ENCODE measurements at regions not wholly inside any gene's neighbourhood (a gene's known extent, or its start where the extent isn't known, plus 50 kb on each side); places are given as distances from the start of the nearest gene placed in this dataset.
A peak's percentile ranks its signal among the peaks of the same experiment; 100 is the strongest.
"Not testable (repeated sequence)": the region's sequence is repeated elsewhere in the genome, so short reads cannot be mapped to it uniquely, and the experiment has no call there.

GRCh38 chr2:111422562-111422961 is 301.8 kb downstream of the BCL2L11 start:
- Mint-ChIP-seq H3K36me3 (peaks cover 0 to 11% (median 0%) of the 10 kb centered on the region in 3 donors), H3K4me3 (peak overlapping the region in 1 of 7 donors; percentile 71), H3K4me1 (peaks cover 3 to 34% (median 5%) of the 10 kb centered on the region in 3 donors), H3K27ac (peak overlapping the region in 4 of 8 donors; percentile 17 to 83 (median 54))
- POLR2A ChIA-PET; H3K27ac ChIP-seq (ENCODE audit: low read depth, low read length); CTCF ChIA-PET; DNase-seq; H3K9me3 ChIP-seq (ENCODE audit: low read length); H3K27me3 ChIP-seq (ENCODE audit: insufficient read depth, low read length, poor library complexity, severe bottlenecking); H3K9me3 Mint-ChIP-seq; H3K36me3 ChIP-seq (ENCODE audit: insufficient read depth, low read length); H3K4me3 ChIP-seq (ENCODE audit: low read length); H3K27me3 Mint-ChIP-seq: not testable (repeated sequence)
- peaks cover 14% of the 10 kb centered on the region for H3K4me1 ChIP-seq (ENCODE audit: insufficient read depth, low read length)

- POLR2A ChIA-PET; H3K27ac ChIP-seq (ENCODE audit: low read depth, low read length); H3K27me3 ChIP-seq (ENCODE audit: insufficient read depth, low read length, poor library complexity, severe bottlenecking); DNase-seq; H3K36me3 ChIP-seq (ENCODE audit: insufficient read depth, low read length); H3K27me3 Mint-ChIP-seq; H3K4me3 ChIP-seq (ENCODE audit: low read length); H3K9me3 ChIP-seq (ENCODE audit: low read length); CTCF ChIA-PET; H3K9me3 Mint-ChIP-seq; H3K4me3 Mint-ChIP-seq; H3K27ac Mint-ChIP-seq: not testable (repeated sequence)
- Mint-ChIP-seq H3K36me3 (peaks cover 0 to 11% (median 0%) of the 10 kb centered on the region in 3 donors), H3K4me1 (peaks cover 3 to 34% (median 5%) of the 10 kb centered on the region in 3 donors)
- peaks cover 14% of the 10 kb centered on the region for H3K4me1 ChIP-seq (ENCODE audit: insufficient read depth, low read length)
Measured at GRCh38 chr2:111423184-111423583, 302.5 kb downstream of the BCL2L11 start.

- H3K4me1 Mint-ChIP-seq: peaks cover 3 to 38% (median 5%) of the 10 kb centered on the region in 3 donors
- H3K27me3 Mint-ChIP-seq; H3K9me3 Mint-ChIP-seq; H3K27me3 ChIP-seq (ENCODE audit: insufficient read depth, low read length, poor library complexity, severe bottlenecking); CTCF ChIA-PET; DNase-seq; H3K27ac Mint-ChIP-seq; POLR2A ChIA-PET; H3K36me3 ChIP-seq (ENCODE audit: insufficient read depth, low read length); H3K27ac ChIP-seq (ENCODE audit: low read depth, low read length); H3K4me3 ChIP-seq (ENCODE audit: low read length); H3K4me3 Mint-ChIP-seq; H3K9me3 ChIP-seq (ENCODE audit: low read length): not testable (repeated sequence)
- H3K36me3 Mint-ChIP-seq: peaks cover 0 to 11% (median 0%) of the 10 kb centered on the region in 3 donors
- peaks cover 14% of the 10 kb centered on the region for H3K4me1 ChIP-seq (ENCODE audit: insufficient read depth, low read length)
Measured at GRCh38 chr2:111424176-111424575, 303.5 kb downstream of the BCL2L11 start.

GRCh38 chr2:111424851-111425309 is 304.2 kb downstream of the BCL2L11 start:
- peaks cover 3 to 40% (median 5%) of the 10 kb centered on the region in 3 donors for H3K4me1 Mint-ChIP-seq
- H3K36me3 ChIP-seq (ENCODE audit: insufficient read depth, low read length); H3K27me3 ChIP-seq (ENCODE audit: insufficient read depth, low read length, poor library complexity, severe bottlenecking); CTCF ChIA-PET; H3K9me3 Mint-ChIP-seq; H3K9me3 ChIP-seq (ENCODE audit: low read length); H3K4me3 ChIP-seq (ENCODE audit: low read length); POLR2A ChIA-PET; H3K27me3 Mint-ChIP-seq; H3K27ac ChIP-seq (ENCODE audit: low read depth, low read length): not testable (repeated sequence)
- DNase-seq: peak in 3 of 5 donors; percentile 31 to 71 (median 37)
- H3K4me3 Mint-ChIP-seq: peak overlapping the region in 2 of 7 donors; percentile 31 to 51
- peak overlapping the region in 2 of 8 donors; percentile 68 to 81 for H3K27ac Mint-ChIP-seq
- peaks cover 0 to 11% (median 0%) of the 10 kb centered on the region in 3 donors for H3K36me3 Mint-ChIP-seq
- peaks cover 14% of the 10 kb centered on the region for H3K4me1 ChIP-seq (ENCODE audit: insufficient read depth, low read length)

GRCh38 chr2:111425789-111426201 is 305.1 kb downstream of the BCL2L11 start:
- H3K27ac ChIP-seq (ENCODE audit: low read depth, low read length); H3K9me3 Mint-ChIP-seq; CTCF ChIA-PET; POLR2A ChIA-PET; H3K4me3 ChIP-seq (ENCODE audit: low read length); H3K27me3 Mint-ChIP-seq; DNase-seq; H3K9me3 ChIP-seq (ENCODE audit: low read length); H3K36me3 Mint-ChIP-seq; H3K36me3 ChIP-seq (ENCODE audit: insufficient read depth, low read length); H3K27me3 ChIP-seq (ENCODE audit: insufficient read depth, low read length, poor library complexity, severe bottlenecking): not testable (repeated sequence)
- H3K27ac Mint-ChIP-seq: peak overlapping the region in 1 of 8 donors; percentile 73
- peaks cover 14% of the 10 kb centered on the region for H3K4me1 ChIP-seq (ENCODE audit: insufficient read depth, low read length)
- peak overlapping the region in 1 of 7 donors; percentile 5 for H3K4me3 Mint-ChIP-seq
- H3K4me1 Mint-ChIP-seq: peaks cover 3 to 35% (median 5%) of the 10 kb centered on the region in 3 donors

- H3K27me3 Mint-ChIP-seq; H3K4me3 ChIP-seq (ENCODE audit: low read length); H3K36me3 Mint-ChIP-seq; H3K4me3 Mint-ChIP-seq; POLR2A ChIA-PET; H3K36me3 ChIP-seq (ENCODE audit: insufficient read depth, low read length); DNase-seq; H3K27ac ChIP-seq (ENCODE audit: low read depth, low read length); H3K9me3 ChIP-seq (ENCODE audit: low read length); CTCF ChIA-PET; H3K27me3 ChIP-seq (ENCODE audit: insufficient read depth, low read length, poor library complexity, severe bottlenecking); H3K9me3 Mint-ChIP-seq: not testable (repeated sequence)
- Mint-ChIP-seq H3K4me1 (peaks cover 6 to 29% (median 7%) of the 10 kb centered on the region in 3 donors), H3K27ac (peak overlapping the region in 2 of 8 donors; percentile 43 to 67)
- H3K4me1 ChIP-seq (ENCODE audit: insufficient read depth, low read length): peaks cover 14% of the 10 kb centered on the region
Measured at GRCh38 chr2:111427346-111427745, 306.6 kb downstream of the BCL2L11 start.

- H3K9me3 Mint-ChIP-seq; H3K27me3 ChIP-seq (ENCODE audit: insufficient read depth, low read length, poor library complexity, severe bottlenecking); H3K4me3 ChIP-seq (ENCODE audit: low read length); H3K36me3 Mint-ChIP-seq; DNase-seq; CTCF ChIA-PET; H3K36me3 ChIP-seq (ENCODE audit: insufficient read depth, low read length); H3K27ac ChIP-seq (ENCODE audit: low read depth, low read length); H3K27me3 Mint-ChIP-seq; H3K4me3 Mint-ChIP-seq; POLR2A ChIA-PET; H3K9me3 ChIP-seq (ENCODE audit: low read length): not testable (repeated sequence)
- Mint-ChIP-seq H3K27ac (peak overlapping the region in 2 of 8 donors; percentile 29 to 61), H3K4me1 (peaks cover 9 to 27% (median 12%) of the 10 kb centered on the region in 3 donors)
- H3K4me1 ChIP-seq (ENCODE audit: insufficient read depth, low read length): peaks cover 14% of the 10 kb centered on the region
Measured at GRCh38 chr2:111428915-111429314, 308.2 kb downstream of the BCL2L11 start.

GRCh38 chr2:111429353-111429752 is 308.6 kb downstream of the BCL2L11 start:
- DNase-seq; H3K9me3 ChIP-seq (ENCODE audit: low read length); CTCF ChIA-PET; H3K4me3 Mint-ChIP-seq; H3K27me3 Mint-ChIP-seq; H3K36me3 Mint-ChIP-seq; H3K36me3 ChIP-seq (ENCODE audit: insufficient read depth, low read length); H3K27ac Mint-ChIP-seq; H3K9me3 Mint-ChIP-seq; H3K27ac ChIP-seq (ENCODE audit: low read depth, low read length); POLR2A ChIA-PET; H3K4me3 ChIP-seq (ENCODE audit: low read length); H3K27me3 ChIP-seq (ENCODE audit: insufficient read depth, low read length, poor library complexity, severe bottlenecking): not testable (repeated sequence)
- peaks cover 14% of the 10 kb centered on the region for H3K4me1 ChIP-seq (ENCODE audit: insufficient read depth, low read length)
- peaks cover 9 to 27% (median 12%) of the 10 kb centered on the region in 3 donors for H3K4me1 Mint-ChIP-seq

All from CD8-positive, alpha-beta memory T cell (primary cell).